Fibroblast of the aortic adventitia (primary cell): ENCODE measurements at regions not wholly inside any gene's neighbourhood (a gene's known extent, or its start where the extent isn't known, plus 50 kb on each side); places are given as distances from the start of the nearest gene placed in this dataset.
A peak's percentile ranks its signal among the peaks of the same experiment; 100 is the strongest.

ENCODE experiments used
- DNase-seq: peaks from one replicate; pipeline ENCODE4 v3.0.0-alpha.2; 2010; ENCODE audit warnings: low read depth
- H3K4me3 ChIP-seq: 2 replicates; pipeline ENCODE4 v1.5.1; 2011; ENCODE audit warnings: low read depth, mild to moderate bottlenecking, control low read depth, low read length, moderate library complexity
- CTCF ChIP-seq: IDR thresholded peaks from 2 replicates; pipeline ENCODE4 v1.5.1; 2011; ENCODE audit warnings: mild to moderate bottlenecking, low read length, control low read depth, inconsistent platforms; ENCODE audit not compliant: insufficient read depth

GRCh38 chr10:3471927-3472286 is 299.3 kb upstream of the PITRM1 start:
- no peak for TF ChIP-seq CTCF
- no peak overlapping the region for H3K4me3 ChIP-seq
- no peak for DNase-seq

GRCh38 chr10:3471472-3471871 is 298.9 kb upstream of the PITRM1 start:
- no peak for DNase-seq
- no peak for TF ChIP-seq CTCF
- H3K4me3 ChIP-seq, result no peak overlapping the region

GRCh38 chr10:3470191-3470590 is 297.6 kb upstream of the PITRM1 start:
- no peak for DNase-seq
- no peak overlapping the region for H3K4me3 ChIP-seq
- TF ChIP-seq CTCF, result no peak

DNA sequence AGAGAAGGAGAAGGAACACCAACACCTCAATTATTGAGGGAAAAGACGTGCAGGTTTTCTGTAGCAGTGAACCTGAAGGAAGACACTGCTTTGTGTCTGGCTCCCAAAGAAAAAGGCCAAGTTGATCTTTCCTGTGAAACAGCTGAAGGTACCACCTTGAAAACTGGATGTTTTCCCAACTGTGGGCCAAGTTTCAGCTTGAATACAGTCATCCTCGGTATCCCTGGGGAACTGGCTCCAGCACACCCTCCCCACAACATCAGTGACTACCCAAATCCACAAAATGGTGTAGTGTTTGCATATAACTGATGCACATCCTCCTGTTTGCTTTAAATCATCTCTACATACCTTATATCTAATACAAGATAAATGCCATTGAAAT is 297.0 kb upstream of the PITRM1 start:
- no peak for TF ChIP-seq CTCF
- no peak overlapping the region for H3K4me3 ChIP-seq
- peak; percentile 85 for DNase-seq

DNA sequence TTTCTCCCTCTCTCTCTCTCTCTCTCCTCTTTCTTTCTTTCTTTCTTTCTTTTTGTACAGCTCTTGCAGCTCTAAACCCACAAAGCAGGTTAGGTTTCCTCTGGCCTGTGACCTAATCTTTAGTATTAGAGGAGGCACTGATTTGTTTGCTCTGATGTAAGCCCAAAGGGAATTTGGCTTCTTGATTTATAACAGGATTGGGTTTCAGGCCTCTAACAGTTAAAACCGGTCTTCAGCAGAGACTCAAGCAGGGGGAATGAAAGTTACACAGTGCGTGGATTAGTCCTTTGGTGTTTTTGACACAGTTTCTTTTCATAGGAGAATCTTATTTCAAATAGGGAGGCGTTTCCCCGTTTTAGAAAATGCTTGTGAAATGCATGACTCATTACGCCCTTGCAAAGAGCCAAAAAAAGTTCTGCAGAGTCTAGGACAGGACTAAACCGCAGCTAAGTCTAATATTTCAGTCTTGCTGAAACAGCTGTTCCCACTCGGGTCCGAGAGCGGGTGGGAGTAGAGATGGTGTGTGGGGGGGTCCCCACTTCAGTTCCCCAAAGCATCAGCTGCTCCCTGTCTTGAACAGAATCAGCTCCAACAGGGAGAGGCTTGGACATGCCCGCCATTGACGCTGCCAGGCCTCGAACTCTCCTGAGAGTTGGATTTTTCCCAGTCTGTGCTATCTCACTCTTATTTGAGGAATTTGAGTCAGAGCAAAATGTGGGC is 296.5 kb upstream of the PITRM1 start:
- DNase-seq, result peak; percentile 99
- no peak overlapping the region for H3K4me3 ChIP-seq
- no peak for TF ChIP-seq CTCF

GRCh38 chr10:3467052-3467951 is 294.7 kb upstream of the PITRM1 start:
- peak; percentile 24 for TF ChIP-seq CTCF
- peak; percentile 99 for DNase-seq
- H3K4me3 ChIP-seq, result no peak overlapping the region
